ENCODE measurements at regions not wholly inside any gene's neighbourhood (a gene's known extent, or its start where the extent isn't known, plus 50 kb on each side); places are given as distances from the start of the nearest gene placed in this dataset.
"Not testable (repeated sequence)": the region's sequence is repeated elsewhere in the genome, so short reads cannot be mapped to it uniquely, and the experiment has no call there.

GRCh38 chr7:109719359-109719758 lies 1149.7 kb downstream of the DNAJB9 start:
- H4K20me1 ChIP-seq (ENCODE audit: insufficient read depth, low read length); H3K4me3 ChIP-seq (ENCODE audit: insufficient read depth, low read depth, low read length); CTCF ChIA-PET; H3K4ac ChIP-seq (ENCODE audit: low read depth, low read length); H3K23ac ChIP-seq (ENCODE audit: low read depth, low read length); BruUV-seq (replicated peaks); H3K4me2 ChIP-seq (ENCODE audit: low read depth, low read length); H3K14ac ChIP-seq (replicated peaks; ENCODE audit: low read depth, low read length); ATAC-seq (ENCODE audit: low read depth); H3K56ac ChIP-seq (ENCODE audit: extremely low read depth, insufficient read depth, low read length); H2AK5ac ChIP-seq (ENCODE audit: low read depth, low read length); H3K36me3 ChIP-seq (ENCODE audit: control insufficient read depth, insufficient read depth, low read length); DNase-seq; H3K27me3 ChIP-seq (ENCODE audit: control insufficient read depth, insufficient read depth, low read length); H2BK20ac ChIP-seq (ENCODE audit: low read depth, low read length); H3K79me1 ChIP-seq (ENCODE audit: low read depth in 1 of 2, low read length in 2 of 2); H4K5ac ChIP-seq (ENCODE audit: low read depth, low read length); H2BK120ac ChIP-seq (ENCODE audit: low read depth, low read length); H4K91ac ChIP-seq (ENCODE audit: insufficient read depth, low read depth, low read length); POLR2A ChIA-PET (ENCODE audit: unreplicated experiment); H2AFZ ChIP-seq (replicated peaks; ENCODE audit: low read length, poor library complexity); dilution Hi-C loops (cut with HindIII; ENCODE audit: low sequenced_read_pairs, unreplicated experiment); H3K9me3 ChIP-seq (ENCODE audit: control insufficient read depth, insufficient read depth, low read length); H3K9ac ChIP-seq (ENCODE audit: low read depth, low read length); H3K4me1 ChIP-seq (ENCODE audit: control insufficient read depth, insufficient read depth, low read length); H2BK15ac ChIP-seq (ENCODE audit: low read depth, low read length); in situ Hi-C loops (cut with MboI; ENCODE audit: low sequenced_read_pairs); H4K8ac ChIP-seq (ENCODE audit: low read depth in 2 of 2, low read length in 2 of 2); intact Hi-C loops (cut with micrococcal nuclease); H2AK9ac ChIP-seq (replicated peaks; ENCODE audit: low read depth, low read length, poor library complexity); H2BK5ac ChIP-seq (ENCODE audit: low read depth, low read length, poor library complexity, severe bottlenecking); H3K9me1 ChIP-seq (ENCODE audit: insufficient read depth, low read length); H3K18ac ChIP-seq (ENCODE audit: low read depth, low read length); H3K27ac ChIP-seq (ENCODE audit: insufficient read depth, low read length): not testable (repeated sequence)
- WGBS, 2 experiments (ENCODE audit: extremely low coverage in 2 of 2, insufficient read length in 1 of 2): no CpG with 5 or more reads among the region's 8 CpGs
